ENCODE measurements at regions not wholly inside any gene's neighbourhood (a gene's known extent, or its start where the extent isn't known, plus 50 kb on each side); places are given as distances from the start of the nearest gene placed in this dataset.

GRCh38 chr4:134955059-134955458, 753.5 kb upstream of the PABPC4L start:
- dilution Hi-C loops (cut with MboI; ENCODE audit: extremely low pct_ligation_motif_present, low sequenced_read_pairs) (no loop called here), intact Hi-C loops (cut with micrococcal nuclease) (no loop called here)
- Histone ChIP-seq H3K27ac (ENCODE audit: insufficient read depth, low read depth, low read length) (no peak overlapping the region), H3K9ac (replicated peaks; ENCODE audit: extremely low read depth, insufficient read depth, low read length) (no peak overlapping the region), H2AFZ (ENCODE audit: low read depth, low read length) (no peak overlapping the region), H3K36me3 (ENCODE audit: control insufficient read depth in 2 of 2, extremely low read depth in 1 of 2, insufficient read depth in 2 of 2, low read length in 2 of 2) (no peaks in the 10 kb centered on the region), H4K20me1 (replicated peaks; ENCODE audit: control insufficient read depth, extremely low read depth, insufficient read depth, low read length) (no peaks in the 10 kb centered on the region), H3K9me1 (replicated peaks; ENCODE audit: control insufficient read depth, extremely low read depth, insufficient read depth, low read length) (no peaks in the 10 kb centered on the region), H3K9me3 (replicated peaks; ENCODE audit: control insufficient read depth, insufficient read depth, low read length) (no peaks in the 10 kb centered on the region), H3K4me3 (replicated peaks in 1 of 3; ENCODE audit: insufficient read depth in 1 of 3, low read depth in 1 of 3, low read length in 3 of 3) (no peak overlapping the region), H3K4me2 (ENCODE audit: insufficient read depth, low read length) (no peak overlapping the region), H3K79me2 (ENCODE audit: control insufficient read depth, insufficient read depth, low read length) (no peaks in the 10 kb centered on the region), H3K4me1 (ENCODE audit: control insufficient read depth, extremely low read depth, insufficient read depth, low read length) (no peaks in the 10 kb centered on the region), H3K27me3 (ENCODE audit: control insufficient read depth in 2 of 2, insufficient read depth in 2 of 2, low read length in 2 of 2) (no peaks in the 10 kb centered on the region)
- no TSS peak for BruUV-seq (replicated peaks)
- CTCF ChIA-PET, result no interaction called here
- TF ChIP-seq POLR2AphosphoS5 (IDR thresholded peaks at IDR 0.05; ENCODE audit: insufficient read depth, low read depth, low read length) (no peak), MYC (IDR thresholded peaks at IDR 0.05; ENCODE audit: low read depth, low read length) (no peak), JUN (IDR thresholded peaks at IDR 0.05; ENCODE audit: borderline replicate concordance, insufficient read depth, insufficient read length, low read depth) (no peak), POLR2A (IDR thresholded peaks at IDR 0.05; ENCODE audit: low read depth, low read length) (no peak), GATA2 (IDR thresholded peaks at IDR 0.05; ENCODE audit: insufficient read depth, insufficient read length, low read depth, low read length) (no peak), MAX (IDR thresholded peaks at IDR 0.05; ENCODE audit: insufficient read depth, insufficient read length) (no peak), EZH2 (IDR thresholded peaks at IDR 0.05; ENCODE audit: borderline replicate concordance, low read depth, low read length, severe bottlenecking) (no peak)
- DNase-seq (ENCODE audit: low read depth, low spot score) (no peak), FAIRE-seq (no peak)
- POLR2A ChIA-PET, result no interaction called here

- Histone ChIP-seq H3K79me2 (ENCODE audit: control insufficient read depth, insufficient read depth, low read length) (no peaks in the 10 kb centered on the region), H3K4me1 (ENCODE audit: control insufficient read depth, extremely low read depth, insufficient read depth, low read length) (no peaks in the 10 kb centered on the region), H3K27me3 (ENCODE audit: control insufficient read depth in 2 of 2, insufficient read depth in 2 of 2, low read length in 2 of 2) (no peaks in the 10 kb centered on the region), H3K36me3 (ENCODE audit: control insufficient read depth in 2 of 2, extremely low read depth in 1 of 2, insufficient read depth in 2 of 2, low read length in 2 of 2) (no peaks in the 10 kb centered on the region), H3K4me3 (replicated peaks in 1 of 3; ENCODE audit: insufficient read depth in 1 of 3, low read depth in 1 of 3, low read length in 3 of 3) (no peak overlapping the region), H4K20me1 (replicated peaks; ENCODE audit: control insufficient read depth, extremely low read depth, insufficient read depth, low read length) (no peaks in the 10 kb centered on the region), H3K4me2 (ENCODE audit: insufficient read depth, low read length) (no peak overlapping the region), H2AFZ (ENCODE audit: low read depth, low read length) (no peak overlapping the region), H3K9me3 (replicated peaks; ENCODE audit: control insufficient read depth, insufficient read depth, low read length) (no peaks in the 10 kb centered on the region), H3K27ac (ENCODE audit: insufficient read depth, low read depth, low read length) (no peak overlapping the region), H3K9me1 (replicated peaks; ENCODE audit: control insufficient read depth, extremely low read depth, insufficient read depth, low read length) (no peaks in the 10 kb centered on the region), H3K9ac (replicated peaks; ENCODE audit: extremely low read depth, insufficient read depth, low read length) (no peak overlapping the region)
- no TSS peak for BruUV-seq (replicated peaks)
- TF ChIP-seq GATA2 (IDR thresholded peaks at IDR 0.05; ENCODE audit: insufficient read depth, insufficient read length, low read depth, low read length), result no peak
- no peak for TF ChIP-seq MAX (IDR thresholded peaks at IDR 0.05; ENCODE audit: insufficient read depth, insufficient read length)
- TF ChIP-seq EZH2 (IDR thresholded peaks at IDR 0.05; ENCODE audit: borderline replicate concordance, low read depth, low read length, severe bottlenecking), result no peak
- TF ChIP-seq POLR2AphosphoS5 (IDR thresholded peaks at IDR 0.05; ENCODE audit: insufficient read depth, low read depth, low read length), result no peak
- TF ChIP-seq FOS (IDR thresholded peaks at IDR 0.05; ENCODE audit: borderline replicate concordance, insufficient read depth, low read length), result no peak
- no peak for TF ChIP-seq CTCF (IDR thresholded peaks at IDR 0.05; ENCODE audit: extremely low read depth in 1 of 2, insufficient read depth in 1 of 2, low read depth in 1 of 2, low read length in 2 of 2)
- no peak for TF ChIP-seq POLR2A (IDR thresholded peaks at IDR 0.05; ENCODE audit: low read depth, low read length)
- no peak for TF ChIP-seq JUN (IDR thresholded peaks at IDR 0.05; ENCODE audit: borderline replicate concordance, insufficient read depth, insufficient read length, low read depth)
- TF ChIP-seq MYC (IDR thresholded peaks at IDR 0.05; ENCODE audit: low read depth, low read length), result no peak
- dilution Hi-C loops (cut with MboI; ENCODE audit: extremely low pct_ligation_motif_present, low sequenced_read_pairs) (no loop called here), intact Hi-C loops (cut with micrococcal nuclease) (no loop called here)
- POLR2A ChIA-PET, result no interaction called here
- no peak for DNase-seq (ENCODE audit: low read depth, low spot score)
- CTCF ChIA-PET, result no interaction called here
- FAIRE-seq, result no peak
These were observed 751.2 kb upstream of the PABPC4L start for GRCh38 chr4:134952775-134953174.
